NCI-H1694 treated with DMSO at 0.1 percent for 48 hours (cell line): ENCODE measurements at regions not wholly inside any gene's neighbourhood (a gene's known extent, or its start where the extent isn't known, plus 50 kb on each side); places are given as distances from the start of the nearest gene placed in this dataset.

Source experiments
- DNase-seq: peaks from one replicate; lab custom pipeline; 2025; lab: John Stamatoyannopoulos, UW

DNA sequence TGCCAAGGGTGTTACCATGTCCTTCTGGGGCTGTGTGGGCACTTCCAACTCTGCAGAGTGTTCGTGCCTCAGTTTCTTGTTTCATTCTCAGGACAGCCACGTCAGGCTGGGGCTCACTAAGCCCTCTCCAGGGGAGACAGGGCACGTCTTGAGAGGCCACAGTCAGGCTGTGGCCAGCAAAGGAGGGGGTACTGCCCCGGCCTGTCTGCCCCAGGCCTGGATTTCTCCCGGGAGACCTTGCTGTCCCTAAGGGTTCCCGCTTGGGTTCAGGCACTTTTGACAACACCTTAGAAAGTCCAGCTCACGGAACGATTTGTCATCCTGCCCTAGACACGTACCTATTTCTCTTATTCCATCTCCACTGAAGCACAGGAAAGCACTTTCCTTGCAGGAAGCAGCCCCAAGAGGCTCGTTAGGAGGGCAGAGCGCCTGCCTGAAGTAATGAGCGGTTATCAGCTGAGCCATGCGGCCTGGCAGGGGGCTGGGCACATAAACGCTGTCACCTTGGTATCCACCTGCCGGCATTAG, 290.4 kb upstream of the RTL1 start:
- no peak for DNase-seq

DNA sequence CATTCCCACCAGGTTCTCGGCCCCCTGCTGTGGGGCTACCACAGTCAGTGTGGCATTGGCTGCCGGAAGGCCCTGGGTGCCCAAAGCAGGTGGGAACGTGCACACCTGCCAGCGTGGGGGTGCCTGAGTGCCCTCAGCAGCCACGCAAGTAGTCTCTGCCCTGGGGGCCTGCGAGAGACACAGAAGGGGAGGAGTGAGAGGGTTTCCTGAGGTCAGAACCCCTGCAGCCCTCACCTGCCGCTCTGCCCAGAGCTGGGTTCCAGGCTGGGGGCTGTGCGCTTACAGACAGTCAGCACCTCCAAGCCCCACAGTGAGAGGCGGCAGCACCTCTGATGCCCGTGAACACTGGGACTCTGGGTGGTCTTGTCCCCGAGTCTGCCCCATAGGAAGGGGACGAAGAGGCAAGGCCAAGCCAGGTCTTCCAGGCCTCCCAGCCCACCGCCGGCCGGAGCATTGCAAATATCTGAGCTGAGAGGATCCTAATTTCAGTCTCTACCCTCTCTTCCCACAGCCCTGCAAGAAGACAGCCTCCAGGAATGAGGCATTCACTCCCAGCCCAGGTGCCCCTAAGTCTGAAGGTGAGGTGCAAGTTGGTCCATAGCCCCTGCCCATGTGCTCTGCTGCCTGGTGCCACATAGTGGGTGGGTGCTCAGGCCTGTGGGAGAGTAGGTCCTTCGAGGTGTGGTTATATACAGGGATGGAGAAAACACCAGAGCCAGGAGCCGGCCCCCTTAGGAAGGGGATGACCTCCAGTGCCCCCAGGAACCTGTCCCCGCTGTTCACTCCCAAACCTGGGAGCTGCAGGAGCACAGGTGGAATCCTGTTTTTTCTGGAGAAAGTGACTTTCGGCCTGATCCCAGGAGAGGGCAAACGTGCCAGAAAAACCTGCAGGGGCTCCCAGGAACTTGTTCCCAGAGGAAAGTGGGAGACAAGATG, 291.1 kb upstream of the RTL1 start:
- no peak for DNase-seq

DNA sequence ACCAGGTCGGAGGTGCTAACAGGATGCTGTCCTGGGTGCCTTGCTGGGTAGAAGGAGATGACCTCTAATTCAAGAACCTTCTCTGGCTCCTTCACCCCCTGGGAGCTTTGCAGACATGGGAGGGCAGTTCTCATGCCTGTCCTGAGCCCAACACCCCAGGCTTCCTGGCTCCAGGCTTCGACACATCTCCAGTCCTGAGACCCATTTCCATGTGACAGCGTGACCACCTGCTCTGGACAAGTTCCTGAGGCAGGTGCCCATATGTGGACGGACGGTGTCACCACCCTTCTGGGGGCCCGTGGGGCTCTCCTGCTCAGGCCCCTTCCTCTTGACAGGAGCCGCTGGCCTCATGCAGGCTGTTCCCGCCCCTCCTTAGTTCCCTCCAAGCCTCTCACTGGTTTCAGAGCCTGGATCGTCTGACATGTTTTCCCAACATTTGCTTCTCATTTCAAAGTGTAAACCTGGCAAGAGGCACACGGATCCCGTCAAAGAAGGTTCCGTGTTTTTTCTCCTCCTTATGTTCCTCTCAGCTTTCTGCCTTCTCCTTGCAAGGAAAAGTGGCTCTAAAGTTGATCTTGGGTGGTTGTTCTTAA, 291.9 kb upstream of the RTL1 start:
- no peak for DNase-seq

DNA sequence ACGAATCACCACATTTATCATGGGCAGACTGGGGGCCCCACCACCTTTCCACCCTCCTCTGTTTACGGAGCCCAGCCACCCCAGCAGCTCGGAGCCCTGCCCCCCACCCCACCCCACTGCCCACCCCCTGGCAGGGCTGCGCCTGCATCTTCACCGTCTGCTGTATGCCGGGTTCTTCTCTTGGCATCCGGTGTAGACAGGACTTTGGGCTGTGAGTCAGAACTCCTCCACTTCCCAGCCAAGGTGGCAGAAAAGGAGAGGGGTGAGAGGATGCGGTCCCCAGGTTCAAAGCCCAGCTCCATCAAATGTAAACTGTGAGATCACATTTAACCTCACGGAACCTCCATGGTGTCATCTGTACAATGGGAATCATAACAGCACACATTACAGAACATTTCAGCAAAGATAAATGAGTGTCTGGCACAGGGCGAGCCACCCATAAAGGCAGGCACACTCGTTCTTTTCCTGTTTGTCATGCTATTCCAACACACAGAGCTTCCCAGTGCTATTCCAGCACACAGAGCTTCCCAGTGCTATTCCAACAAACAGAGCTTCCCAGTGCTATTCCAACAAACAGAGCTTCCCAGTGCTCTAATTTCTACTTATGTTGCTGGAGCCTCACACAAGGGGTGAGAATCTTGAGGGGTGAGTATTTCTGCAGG, 292.7 kb upstream of the RTL1 start:
- no peak for DNase-seq

DNA sequence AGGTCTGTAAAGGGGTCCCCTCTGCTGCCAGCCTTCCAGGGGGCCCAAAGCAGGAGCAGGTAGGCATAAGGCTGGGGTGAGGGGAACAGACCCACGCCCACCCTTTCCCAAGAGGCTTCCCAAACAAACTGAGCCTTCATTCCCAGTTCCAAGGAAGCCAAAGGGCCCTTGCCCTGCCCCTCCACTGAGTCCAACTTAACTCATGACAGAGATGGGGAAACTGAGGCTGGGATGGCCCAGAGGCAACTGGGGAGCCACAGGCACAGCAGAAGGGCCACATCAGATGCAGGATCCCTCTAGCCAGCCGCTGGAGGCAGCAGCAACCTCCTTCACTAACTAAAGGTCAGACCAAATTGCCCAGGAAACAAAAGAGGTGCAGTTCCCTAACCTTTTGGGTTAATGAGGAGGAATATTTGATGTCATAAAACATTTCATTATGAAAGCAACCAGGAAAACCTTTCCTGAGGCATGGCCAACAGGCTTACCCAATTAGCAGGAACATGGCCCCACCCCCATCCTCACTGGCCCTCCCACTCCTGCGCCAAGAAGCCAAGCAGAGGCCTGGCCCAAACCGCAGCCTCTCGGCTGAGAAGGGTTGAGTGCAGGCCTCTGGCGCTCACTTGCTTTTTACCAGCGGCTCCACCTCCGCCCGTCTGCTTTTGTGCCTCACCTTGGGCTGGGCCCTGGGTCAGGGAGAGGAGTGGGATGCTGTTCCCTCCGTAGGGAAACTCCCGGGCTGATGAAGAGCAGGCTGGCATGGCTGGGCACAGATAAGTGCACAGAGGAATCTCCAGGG, 293.5 kb upstream of the RTL1 start:
- no peak for DNase-seq

DNA sequence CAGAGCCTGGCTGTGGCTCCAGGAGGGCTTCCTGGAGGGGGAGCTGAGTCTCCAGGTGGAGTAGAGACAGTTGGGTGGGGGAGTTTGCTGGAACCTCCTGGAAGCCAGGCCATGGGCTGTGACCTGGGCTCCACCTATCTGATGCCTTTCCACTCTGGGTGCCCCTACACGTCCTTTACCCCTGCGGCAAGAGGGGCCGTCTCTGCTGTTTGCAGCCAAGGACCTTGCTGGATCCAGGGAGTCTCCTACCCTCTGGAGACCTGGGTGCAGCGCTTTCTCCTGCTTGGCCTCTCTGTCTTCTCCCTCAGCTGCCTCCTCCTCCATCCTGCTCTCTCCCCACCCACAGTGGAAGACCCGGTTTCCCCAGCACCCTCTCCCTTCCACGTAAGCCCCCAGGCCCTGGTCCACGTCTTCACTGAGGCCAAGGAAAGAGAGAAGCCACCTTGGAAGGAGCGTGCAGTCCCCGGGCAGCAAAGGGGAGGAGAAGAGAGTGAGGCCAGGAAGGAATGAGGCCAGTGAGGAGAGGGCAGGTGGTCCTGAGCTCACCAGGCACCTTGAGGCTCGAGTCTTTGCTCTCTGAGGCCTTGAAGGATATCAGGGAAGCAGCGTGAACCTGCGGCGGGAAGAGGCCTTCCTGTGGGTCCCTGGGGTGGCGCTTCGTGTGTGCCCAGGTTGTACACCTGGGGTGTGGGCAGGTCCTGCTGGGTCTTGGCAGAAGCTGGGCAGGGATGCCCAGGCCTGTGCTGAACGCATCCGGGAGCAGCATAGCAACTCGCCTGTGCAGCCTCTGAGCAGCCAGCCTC, 294.3 kb upstream of the RTL1 start:
- DNase-seq: no peak

DNA sequence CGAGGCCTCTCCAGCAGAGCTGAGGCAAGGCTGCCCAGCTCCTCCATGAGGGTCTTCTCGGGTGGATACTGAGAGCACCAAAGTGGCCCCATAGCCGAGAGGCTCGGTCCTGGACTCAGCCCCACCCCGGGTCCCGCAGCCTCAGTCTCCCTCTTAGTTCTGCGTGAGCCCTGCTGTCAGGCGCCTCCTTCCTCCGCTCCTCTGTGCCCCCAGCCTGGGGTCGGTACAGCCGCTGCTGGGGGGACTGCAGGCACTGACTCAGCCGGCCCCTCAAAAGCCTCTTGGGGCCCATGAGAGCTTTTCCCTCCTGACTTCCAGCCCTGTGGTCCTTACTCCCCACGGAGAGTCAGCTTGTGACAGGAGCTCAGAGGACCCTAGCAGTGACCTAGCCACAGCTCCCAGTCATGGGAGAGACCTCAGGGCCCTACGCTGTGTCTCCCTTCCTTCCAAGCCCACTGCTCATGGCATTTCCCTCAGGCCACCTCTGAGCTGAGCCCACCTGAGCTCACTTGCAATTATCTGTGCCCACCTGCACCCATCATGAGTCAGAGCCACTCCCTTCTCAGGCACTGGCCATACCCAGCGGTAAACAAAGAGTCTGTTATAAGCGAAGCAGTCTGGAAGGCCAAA, 295.0 kb upstream of the RTL1 start:
- no peak for DNase-seq

DNA sequence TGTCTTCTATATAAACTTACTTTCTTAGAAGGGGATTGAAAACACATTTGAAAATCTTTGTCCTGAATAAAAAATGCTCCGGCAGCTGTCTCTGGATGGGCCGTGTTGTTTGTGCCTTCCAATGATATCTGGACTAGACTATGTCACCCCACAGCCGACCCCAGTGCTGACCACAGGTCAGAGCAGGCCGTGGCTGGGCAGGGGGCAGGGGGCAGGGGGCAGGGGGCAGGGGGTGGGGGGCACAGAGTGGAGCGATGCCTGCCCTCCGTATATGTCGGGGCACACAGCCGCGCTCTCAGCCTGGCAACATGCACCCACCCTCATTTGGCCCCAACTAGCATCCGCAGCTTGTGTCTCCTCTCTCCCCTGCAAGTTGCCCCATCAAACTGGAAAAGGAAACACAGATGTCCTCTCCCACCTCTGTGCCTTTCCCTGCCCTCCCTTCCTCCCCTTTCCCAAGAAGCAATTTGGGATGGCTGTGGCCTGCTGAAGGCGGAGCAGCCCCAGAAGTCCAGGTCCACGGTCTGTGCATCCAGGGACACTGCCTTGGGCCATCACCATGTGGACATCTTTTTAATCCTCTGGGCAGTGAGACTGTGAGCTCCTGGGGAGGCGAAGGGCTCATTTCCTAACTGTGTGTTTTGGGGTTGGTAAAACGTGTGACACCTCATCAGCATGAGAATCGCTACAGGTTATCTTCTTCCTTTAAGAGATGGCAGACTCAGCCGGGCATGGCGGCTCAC, 295.7 kb upstream of the RTL1 start:
- no peak for DNase-seq

DNA sequence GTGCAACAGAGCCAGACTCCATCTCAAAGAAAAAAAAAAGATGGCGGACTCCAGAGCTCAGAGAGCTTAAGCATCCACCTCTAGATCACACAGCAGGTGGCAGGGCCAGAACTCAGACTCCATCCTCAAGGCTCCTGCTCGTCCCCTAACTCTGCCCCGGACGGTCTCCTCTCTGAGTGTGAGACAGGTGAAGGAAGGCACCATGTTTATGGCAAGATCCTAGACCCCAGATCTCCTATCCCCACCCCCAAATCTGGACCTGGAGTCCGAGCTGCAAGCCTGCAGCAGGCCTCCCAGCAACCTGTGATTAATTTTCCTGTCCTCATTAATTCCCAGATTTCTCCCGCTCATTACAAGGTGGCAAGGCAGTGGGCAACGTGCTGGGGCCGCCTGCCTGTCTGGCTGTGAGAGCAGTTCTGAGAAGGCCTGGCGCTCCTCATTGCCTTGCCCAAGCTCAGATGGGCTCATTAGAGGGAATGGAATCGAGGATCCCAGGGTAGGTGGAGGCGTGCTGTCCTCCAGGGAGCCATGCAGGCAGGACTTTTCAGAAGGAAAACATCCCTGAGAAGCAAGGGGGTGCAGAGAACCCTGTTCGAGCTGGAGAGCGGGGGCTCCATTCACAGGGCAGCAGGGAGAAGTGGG, 296.6 kb upstream of the RTL1 start:
- DNase-seq: no peak

DNA sequence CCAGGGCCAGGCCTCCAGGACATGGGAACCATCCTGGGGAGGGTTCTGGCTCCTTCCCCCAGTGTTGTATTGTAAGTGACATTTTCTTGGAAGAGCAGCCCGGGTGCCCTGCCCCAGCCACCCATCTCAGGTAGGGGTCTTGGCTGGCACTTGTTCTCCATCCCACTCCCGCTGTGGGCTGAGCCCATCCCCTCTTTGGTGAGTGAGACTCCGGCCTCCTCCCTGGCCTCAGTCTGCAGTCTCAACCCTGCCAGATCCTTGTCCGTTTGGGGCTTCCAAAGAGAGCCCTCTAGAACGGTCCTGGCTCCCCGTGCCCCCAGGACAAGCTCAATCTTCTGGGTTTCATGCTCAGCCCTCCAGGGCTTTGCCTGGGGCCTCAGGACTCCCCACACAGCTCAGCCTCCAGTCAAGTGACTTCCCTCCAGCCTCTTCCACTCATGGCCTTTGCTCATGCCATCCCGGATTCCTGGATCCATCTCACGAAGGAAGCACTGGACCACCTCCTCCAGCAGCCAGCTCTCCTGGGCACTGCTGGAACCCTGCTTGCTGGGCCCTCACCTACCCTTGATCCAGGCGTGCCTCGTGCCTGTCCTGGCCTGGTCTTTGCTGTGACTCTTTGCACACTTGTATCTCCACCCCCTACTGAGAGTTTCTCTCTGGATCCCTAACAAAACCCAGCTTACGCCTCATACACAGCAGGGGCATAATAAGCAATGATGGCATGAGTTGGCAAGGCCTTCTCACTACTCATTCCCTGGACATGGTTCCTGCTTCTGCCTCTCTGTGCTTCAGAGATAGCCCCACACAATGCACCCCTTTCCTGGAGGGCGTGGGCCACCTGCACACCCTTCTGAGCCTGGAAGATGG, 297.4 kb upstream of the RTL1 start:
- DNase-seq: no peak

DNA sequence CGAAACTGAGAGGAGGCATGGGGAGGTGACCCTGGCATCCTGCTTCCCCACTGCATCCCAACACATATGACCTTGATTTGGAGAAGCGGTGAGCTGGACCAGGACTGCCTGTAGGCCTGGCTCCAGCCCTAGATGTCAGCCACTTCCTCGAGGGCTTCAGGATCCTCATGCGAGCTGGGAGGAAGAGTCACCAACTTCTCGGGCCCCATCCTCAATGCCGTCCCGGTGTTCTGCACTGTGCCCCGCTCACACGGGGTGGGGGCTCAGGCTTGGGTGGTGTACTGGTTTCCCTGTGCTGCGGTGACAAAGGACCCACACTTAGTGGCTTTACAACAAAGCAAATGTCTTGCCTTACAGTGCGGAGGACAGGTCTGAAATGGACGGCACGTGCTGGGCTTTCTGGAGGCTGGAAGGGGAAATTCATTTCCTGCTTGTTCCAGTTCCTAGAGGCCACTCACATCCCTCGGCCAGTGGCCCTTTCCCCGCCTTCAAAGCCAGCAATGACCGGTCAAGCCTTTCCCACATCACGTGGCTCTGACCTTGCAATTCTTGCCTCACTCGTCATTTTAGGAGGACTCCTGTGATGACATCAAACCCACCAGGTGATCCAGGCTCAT, 298.1 kb upstream of the RTL1 start:
- no peak for DNase-seq

DNA sequence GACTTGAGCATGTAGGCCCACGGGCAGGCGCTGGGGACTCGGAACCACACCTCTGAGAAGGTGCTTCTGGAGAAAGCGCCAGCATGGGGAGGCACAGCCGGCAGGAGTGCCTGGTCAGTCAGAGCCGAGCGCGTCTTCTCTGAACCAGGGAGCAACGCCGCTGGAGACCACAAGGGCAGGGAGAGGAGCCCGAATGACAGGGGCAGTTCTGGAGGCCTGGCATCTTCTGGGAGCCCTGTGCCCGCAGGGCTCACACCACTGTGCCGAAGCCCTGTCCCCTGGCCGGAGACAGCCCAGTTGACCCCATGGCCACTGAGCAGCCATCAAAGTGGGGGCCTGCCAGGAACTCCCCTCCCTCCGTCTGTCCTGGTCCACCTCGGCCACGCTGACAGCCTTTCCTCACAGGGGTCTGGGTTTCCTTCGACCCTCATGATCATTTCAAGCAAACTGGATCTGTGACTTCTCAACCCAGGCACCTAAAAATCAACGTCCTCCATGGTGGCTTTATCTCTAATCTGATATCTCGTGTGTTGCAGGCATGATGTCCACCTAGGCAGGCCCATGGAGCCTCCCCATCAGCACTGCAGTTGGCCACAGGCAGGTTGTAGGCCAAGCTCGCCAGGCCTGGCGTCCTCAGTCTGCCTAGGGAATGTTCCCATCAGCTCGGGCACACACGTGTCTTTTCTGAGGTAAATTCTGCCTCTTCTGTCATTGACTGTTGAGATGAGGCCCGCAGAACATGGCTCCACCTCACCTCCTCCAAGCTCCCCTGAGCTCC, 299.3 kb upstream of the RTL1 start:
- DNase-seq: no peak

DNA sequence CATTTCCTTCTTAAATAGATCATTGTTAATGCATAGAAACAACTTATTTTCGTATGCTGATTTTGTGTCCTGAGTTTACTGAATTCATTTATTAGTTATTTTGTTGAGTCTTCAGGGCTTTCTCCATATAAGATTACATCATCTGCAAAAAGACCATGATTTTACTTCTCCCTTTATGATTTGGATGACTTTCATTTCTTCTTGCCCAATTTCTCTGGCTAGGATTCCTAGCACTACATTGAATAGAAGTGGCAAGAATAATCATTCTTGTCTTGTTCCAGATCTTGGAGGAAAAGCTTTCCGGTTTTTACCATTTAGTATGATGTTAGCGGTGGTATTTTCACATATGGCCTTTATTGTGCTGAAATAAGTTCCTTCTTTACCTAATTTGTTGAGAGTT, 303.0 kb upstream of the RTL1 start:
- no peak for DNase-seq

DNA sequence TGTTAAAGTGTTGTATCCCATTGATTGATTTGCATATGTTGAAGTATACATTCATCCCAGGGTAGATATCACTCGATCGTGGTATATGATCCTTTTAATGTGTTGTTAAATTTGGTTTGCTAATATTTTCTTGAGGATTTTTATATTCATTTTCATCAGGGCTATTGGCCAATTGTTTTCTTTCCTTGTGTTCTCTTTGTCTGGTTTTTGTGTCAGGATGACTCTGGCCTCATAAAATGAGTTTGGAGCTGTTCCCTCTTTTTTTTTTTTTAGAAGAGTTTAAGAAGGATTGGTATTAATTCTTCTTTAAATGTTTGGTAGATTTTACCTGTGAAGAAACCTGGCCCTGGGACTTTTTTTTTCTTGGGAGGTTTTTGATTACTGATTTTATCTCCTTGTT, 303.5 kb upstream of the RTL1 start:
- DNase-seq: no peak

DNA sequence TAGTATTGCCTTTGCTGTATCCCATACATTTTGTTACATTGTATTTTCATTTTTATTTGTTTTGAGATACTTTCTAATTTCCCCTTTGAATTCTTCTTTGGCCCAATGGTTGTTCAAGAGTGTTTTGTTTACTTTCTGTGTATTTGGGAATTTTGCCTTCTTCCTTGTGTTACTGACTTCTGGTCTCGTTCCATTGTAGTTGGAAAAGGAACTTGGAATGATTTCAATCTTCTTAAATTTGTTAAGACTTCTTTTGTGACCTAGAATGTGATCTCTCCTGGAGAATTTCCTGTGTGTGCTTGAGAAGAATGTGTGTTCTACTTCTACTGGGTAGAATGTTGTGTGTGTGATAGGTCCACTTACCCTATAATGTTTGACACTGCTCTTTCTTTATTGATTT, 304.4 kb upstream of the RTL1 start:
- DNase-seq: no peak

DNA sequence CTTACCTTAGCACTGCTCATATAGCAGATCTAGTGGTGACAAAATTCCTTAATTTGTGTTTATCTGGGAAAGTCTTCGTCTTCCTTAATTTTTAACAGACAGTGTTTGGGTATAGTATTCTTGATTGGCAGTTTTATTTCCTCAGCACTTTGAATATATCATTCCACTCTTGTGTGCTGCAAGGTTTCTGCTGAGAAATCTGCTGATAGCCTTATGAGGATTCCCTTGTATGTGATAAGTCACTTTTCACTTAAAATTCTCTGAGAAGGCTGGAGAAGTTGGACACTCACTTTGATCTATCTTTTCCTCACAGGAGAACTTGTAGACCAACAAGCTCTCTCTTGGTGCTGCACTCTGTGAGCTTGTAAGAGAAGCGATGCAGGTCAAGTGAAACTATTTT, 306.1 kb upstream of the RTL1 start:
- DNase-seq: no peak

DNA sequence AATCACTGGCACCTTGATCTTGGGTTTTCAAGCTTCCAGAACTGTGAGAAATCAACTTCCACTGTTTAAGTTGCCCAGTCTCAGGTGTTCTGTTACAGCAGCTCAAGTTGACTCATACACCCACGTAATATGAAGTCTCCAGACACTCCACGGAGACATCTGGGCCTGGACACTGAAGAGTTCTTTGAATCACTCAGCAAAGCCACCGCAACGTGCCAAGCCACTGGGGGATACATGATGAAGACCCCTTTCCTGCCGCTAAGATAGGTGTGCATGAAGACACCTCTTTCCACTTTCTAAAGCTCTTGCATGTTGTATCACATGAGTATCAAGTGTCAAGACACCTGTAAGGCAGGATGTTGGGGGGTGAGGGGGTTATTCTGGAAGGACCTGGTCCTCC, 311.7 kb upstream of the RTL1 start:
- no peak for DNase-seq
